ENCODE measurements at regions not wholly inside any gene's neighbourhood (a gene's known extent, or its start where the extent isn't known, plus 50 kb on each side); places are given as distances from the start of the nearest gene placed in this dataset.

DNA sequence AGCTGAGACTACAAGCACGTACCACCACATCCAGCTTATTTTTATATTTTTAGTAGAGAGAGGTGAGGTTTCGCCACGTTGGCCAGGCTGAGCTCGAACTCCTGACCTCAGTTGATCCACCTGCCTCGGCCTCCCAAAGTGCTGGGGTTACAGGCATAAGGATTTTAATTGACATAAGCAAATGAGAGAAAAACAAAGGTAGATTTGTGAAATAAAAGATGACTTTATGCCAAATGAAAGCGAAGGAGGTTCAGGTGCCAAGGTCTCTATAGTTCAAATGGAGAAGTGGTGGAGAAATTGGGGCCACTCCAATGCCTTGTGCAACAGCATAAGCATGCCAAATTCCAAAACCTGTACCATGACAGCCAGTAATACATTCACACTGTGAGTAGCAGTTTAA, 180.6 kb downstream of the MREG start:
- TF ChIP-seq POLR2A (IDR thresholded peaks at IDR 0.05), result no peak
- TF ChIP-seq, protein P1, sequence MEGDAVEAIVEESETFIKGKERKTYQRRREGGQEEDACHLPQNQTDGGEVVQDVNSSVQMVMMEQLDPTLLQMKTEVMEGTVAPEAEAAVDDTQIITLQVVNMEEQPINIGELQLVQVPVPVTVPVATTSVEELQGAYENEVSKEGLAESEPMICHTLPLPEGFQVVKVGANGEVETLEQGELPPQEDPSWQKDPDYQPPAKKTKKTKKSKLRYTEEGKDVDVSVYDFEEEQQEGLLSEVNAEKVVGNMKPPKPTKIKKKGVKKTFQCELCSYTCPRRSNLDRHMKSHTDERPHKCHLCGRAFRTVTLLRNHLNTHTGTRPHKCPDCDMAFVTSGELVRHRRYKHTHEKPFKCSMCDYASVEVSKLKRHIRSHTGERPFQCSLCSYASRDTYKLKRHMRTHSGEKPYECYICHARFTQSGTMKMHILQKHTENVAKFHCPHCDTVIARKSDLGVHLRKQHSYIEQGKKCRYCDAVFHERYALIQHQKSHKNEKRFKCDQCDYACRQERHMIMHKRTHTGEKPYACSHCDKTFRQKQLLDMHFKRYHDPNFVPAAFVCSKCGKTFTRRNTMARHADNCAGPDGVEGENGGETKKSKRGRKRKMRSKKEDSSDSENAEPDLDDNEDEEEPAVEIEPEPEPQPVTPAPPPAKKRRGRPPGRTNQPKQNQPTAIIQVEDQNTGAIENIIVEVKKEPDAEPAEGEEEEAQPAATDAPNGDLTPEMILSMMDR (IDR thresholded peaks at IDR 0.05), result no peak
